ENCODE measurements at regions not wholly inside any gene's neighbourhood (a gene's known extent, or its start where the extent isn't known, plus 50 kb on each side); places are given as distances from the start of the nearest gene placed in this dataset.

GRCh38 chr2:64828261-64828660 is 160.9 kb upstream of the SLC1A4 start:
- WGBS (ENCODE audit: extremely low coverage, insufficient coverage, low lambda C conversion rate): no CpG with 5 or more reads among the region's 1 CpG
- H3K56ac ChIP-seq (ENCODE audit: low read length): no peak overlapping the region
- H3K18ac ChIP-seq (ENCODE audit: low read length): no peak overlapping the region
- no peaks in the 10 kb centered on the region for H3K4me1 ChIP-seq (ENCODE audit: control insufficient read depth, low read depth, low read length)
- H3K36me3 ChIP-seq (ENCODE audit: control insufficient read depth, insufficient read depth, low read length): no peaks in the 10 kb centered on the region
- H4K5ac ChIP-seq (ENCODE audit: low read length): no peak overlapping the region
- H3K79me1 ChIP-seq (ENCODE audit: low read length): no peaks in the 10 kb centered on the region
- H3K27me3 ChIP-seq (ENCODE audit: insufficient read depth, low read length, poor library complexity): no peaks in the 10 kb centered on the region
- no peak overlapping the region for H2BK120ac ChIP-seq (ENCODE audit: low read depth, low read length)
- no peak overlapping the region for H4K8ac ChIP-seq (ENCODE audit: low read depth, low read length)
- no peak overlapping the region for H3K4me3 ChIP-seq (ENCODE audit: low read length)
- H3K9ac ChIP-seq (ENCODE audit: low read length): no peak overlapping the region
- H2BK5ac ChIP-seq (ENCODE audit: low read length): no peak overlapping the region
- H3K23ac ChIP-seq (ENCODE audit: low read length): no peak overlapping the region
- no peak overlapping the region for H3K27ac ChIP-seq (ENCODE audit: low read depth, low read length)
- no peak overlapping the region for H2BK15ac ChIP-seq (replicated peaks; ENCODE audit: low read depth)
- H3K79me2 ChIP-seq (ENCODE audit: control insufficient read depth, insufficient read depth, low read length): no peaks in the 10 kb centered on the region
- no peak overlapping the region for H2AK5ac ChIP-seq (ENCODE audit: low read length)
- no peak for DNase-seq
- H3K4me2 ChIP-seq (ENCODE audit: low read length): no peak overlapping the region
- no peak overlapping the region for H3K4ac ChIP-seq (ENCODE audit: low read depth, low read length)

GRCh38 chr2:64829525-64829924 is 159.7 kb upstream of the SLC1A4 start:
- no peak for DNase-seq

GRCh38 chr2:64831134-64831976 is 157.8 kb upstream of the SLC1A4 start:
- Histone ChIP-seq H4K8ac (ENCODE audit: low read depth, low read length) (no peak overlapping the region), H2BK5ac (ENCODE audit: low read length) (no peak overlapping the region), H3K79me2 (ENCODE audit: control insufficient read depth, insufficient read depth, low read length) (no peaks in the 10 kb centered on the region), H3K27ac (ENCODE audit: low read depth, low read length) (no peak overlapping the region), H3K9ac (ENCODE audit: low read length) (no peak overlapping the region), H3K23ac (ENCODE audit: low read length) (no peak overlapping the region), H2BK120ac (ENCODE audit: low read depth, low read length) (no peak overlapping the region), H3K4me3 (ENCODE audit: low read length) (no peak overlapping the region), H3K4me2 (ENCODE audit: low read length) (no peak overlapping the region), H3K4me1 (ENCODE audit: control insufficient read depth, low read depth, low read length) (no peaks in the 10 kb centered on the region), H2BK15ac (replicated peaks; ENCODE audit: low read depth) (no peak overlapping the region), H2AK5ac (ENCODE audit: low read length) (no peak overlapping the region), H4K5ac (ENCODE audit: low read length) (no peak overlapping the region), H3K56ac (ENCODE audit: low read length) (peak overlapping the region; percentile 27), H3K4ac (ENCODE audit: low read depth, low read length) (no peak overlapping the region), H3K36me3 (ENCODE audit: control insufficient read depth, insufficient read depth, low read length) (no peaks in the 10 kb centered on the region), H3K79me1 (ENCODE audit: low read length) (no peaks in the 10 kb centered on the region), H3K27me3 (ENCODE audit: insufficient read depth, low read length, poor library complexity) (no peaks in the 10 kb centered on the region), H3K18ac (ENCODE audit: low read length) (no peak overlapping the region)
- no CpG with 5 or more reads among the region's 20 CpGs for WGBS (ENCODE audit: extremely low coverage, insufficient coverage, low lambda C conversion rate)
- peak; percentile 82 for DNase-seq

More at GRCh38 chr2:64829525-64829924, 159.7 kb upstream of the SLC1A4 start:
- Histone ChIP-seq H2BK5ac (ENCODE audit: low read length) (no peak overlapping the region), H3K27me3 (ENCODE audit: insufficient read depth, low read length, poor library complexity) (no peaks in the 10 kb centered on the region), H3K4me2 (ENCODE audit: low read length) (no peak overlapping the region), H2AK5ac (ENCODE audit: low read length) (no peak overlapping the region), H2BK15ac (replicated peaks; ENCODE audit: low read depth) (no peak overlapping the region), H3K4me1 (ENCODE audit: control insufficient read depth, low read depth, low read length) (no peaks in the 10 kb centered on the region), H3K9ac (ENCODE audit: low read length) (no peak overlapping the region), H3K79me2 (ENCODE audit: control insufficient read depth, insufficient read depth, low read length) (no peaks in the 10 kb centered on the region), H3K4ac (ENCODE audit: low read depth, low read length) (no peak overlapping the region), H3K36me3 (ENCODE audit: control insufficient read depth, insufficient read depth, low read length) (no peaks in the 10 kb centered on the region), H4K5ac (ENCODE audit: low read length) (no peak overlapping the region), H4K8ac (ENCODE audit: low read depth, low read length) (no peak overlapping the region), H3K23ac (ENCODE audit: low read length) (no peak overlapping the region), H3K79me1 (ENCODE audit: low read length) (no peaks in the 10 kb centered on the region), H3K18ac (ENCODE audit: low read length) (no peak overlapping the region), H3K27ac (ENCODE audit: low read depth, low read length) (no peak overlapping the region), H2BK120ac (ENCODE audit: low read depth, low read length) (no peak overlapping the region), H3K4me3 (ENCODE audit: low read length) (no peak overlapping the region), H3K56ac (ENCODE audit: low read length) (no peak overlapping the region)
- WGBS (ENCODE audit: extremely low coverage, insufficient coverage, low lambda C conversion rate): no CpG with 5 or more reads among the region's 6 CpGs

- H2AK5ac ChIP-seq (ENCODE audit: low read length): no peak overlapping the region
- H3K56ac ChIP-seq (ENCODE audit: low read length): no peak overlapping the region
- WGBS (ENCODE audit: extremely low coverage, insufficient coverage, low lambda C conversion rate): no CpG with 5 or more reads among the region's 6 CpGs
- H3K27ac ChIP-seq (ENCODE audit: low read depth, low read length): no peak overlapping the region
- no peaks in the 10 kb centered on the region for H3K79me1 ChIP-seq (ENCODE audit: low read length)
- H2BK15ac ChIP-seq (replicated peaks; ENCODE audit: low read depth): no peak overlapping the region
- H3K4ac ChIP-seq (ENCODE audit: low read depth, low read length): no peak overlapping the region
- H4K5ac ChIP-seq (ENCODE audit: low read length): no peak overlapping the region
- no peak overlapping the region for H2BK5ac ChIP-seq (ENCODE audit: low read length)
- no peak overlapping the region for H4K8ac ChIP-seq (ENCODE audit: low read depth, low read length)
- no peak overlapping the region for H3K4me2 ChIP-seq (ENCODE audit: low read length)
- H3K36me3 ChIP-seq (ENCODE audit: control insufficient read depth, insufficient read depth, low read length): no peaks in the 10 kb centered on the region
- H2BK120ac ChIP-seq (ENCODE audit: low read depth, low read length): no peak overlapping the region
- peak overlapping the region; percentile 11 for H3K18ac ChIP-seq (ENCODE audit: low read length)
- no peak overlapping the region for H3K9ac ChIP-seq (ENCODE audit: low read length)
- no peaks in the 10 kb centered on the region for H3K4me1 ChIP-seq (ENCODE audit: control insufficient read depth, low read depth, low read length)
- no peaks in the 10 kb centered on the region for H3K27me3 ChIP-seq (ENCODE audit: insufficient read depth, low read length, poor library complexity)
- no peak for DNase-seq
- no peak overlapping the region for H3K4me3 ChIP-seq (ENCODE audit: low read length)
- H3K79me2 ChIP-seq (ENCODE audit: control insufficient read depth, insufficient read depth, low read length): no peaks in the 10 kb centered on the region
- H3K23ac ChIP-seq (ENCODE audit: low read length): no peak overlapping the region
Measured at GRCh38 chr2:64831977-64832328, 157.2 kb upstream of the SLC1A4 start.

GRCh38 chr2:64832936-64833335 is 156.3 kb upstream of the SLC1A4 start:
- Histone ChIP-seq H3K56ac (ENCODE audit: low read length) (no peak overlapping the region), H3K79me1 (ENCODE audit: low read length) (no peaks in the 10 kb centered on the region), H4K5ac (ENCODE audit: low read length) (no peak overlapping the region), H2BK5ac (ENCODE audit: low read length) (no peak overlapping the region), H3K4me2 (ENCODE audit: low read length) (no peak overlapping the region), H3K36me3 (ENCODE audit: control insufficient read depth, insufficient read depth, low read length) (no peaks in the 10 kb centered on the region), H2AK5ac (ENCODE audit: low read length) (no peak overlapping the region), H3K23ac (ENCODE audit: low read length) (no peak overlapping the region), H3K4me3 (ENCODE audit: low read length) (no peak overlapping the region), H4K8ac (ENCODE audit: low read depth, low read length) (no peak overlapping the region), H3K79me2 (ENCODE audit: control insufficient read depth, insufficient read depth, low read length) (no peaks in the 10 kb centered on the region), H2BK120ac (ENCODE audit: low read depth, low read length) (no peak overlapping the region), H3K18ac (ENCODE audit: low read length) (no peak overlapping the region), H3K4ac (ENCODE audit: low read depth, low read length) (no peak overlapping the region), H3K27ac (ENCODE audit: low read depth, low read length) (no peak overlapping the region), H3K4me1 (ENCODE audit: control insufficient read depth, low read depth, low read length) (no peaks in the 10 kb centered on the region), H3K27me3 (ENCODE audit: insufficient read depth, low read length, poor library complexity) (no peaks in the 10 kb centered on the region), H2BK15ac (replicated peaks; ENCODE audit: low read depth) (no peak overlapping the region), H3K9ac (ENCODE audit: low read length) (no peak overlapping the region)
- WGBS (ENCODE audit: extremely low coverage, insufficient coverage, low lambda C conversion rate): no CpG with 5 or more reads among the region's 1 CpG
- DNase-seq: no peak

GRCh38 chr2:64836566-64836965 is 152.6 kb upstream of the SLC1A4 start:
- Histone ChIP-seq H3K27ac (ENCODE audit: low read depth, low read length) (no peak overlapping the region), H3K36me3 (ENCODE audit: control insufficient read depth, insufficient read depth, low read length) (no peaks in the 10 kb centered on the region), H2BK5ac (ENCODE audit: low read length) (no peak overlapping the region), H3K18ac (ENCODE audit: low read length) (no peak overlapping the region), H3K4me1 (ENCODE audit: control insufficient read depth, low read depth, low read length) (no peaks in the 10 kb centered on the region), H4K5ac (ENCODE audit: low read length) (no peak overlapping the region), H3K23ac (ENCODE audit: low read length) (no peak overlapping the region), H3K4me3 (ENCODE audit: low read length) (no peak overlapping the region), H3K4me2 (ENCODE audit: low read length) (no peak overlapping the region), H2BK120ac (ENCODE audit: low read depth, low read length) (no peak overlapping the region), H4K8ac (ENCODE audit: low read depth, low read length) (no peak overlapping the region), H3K79me2 (ENCODE audit: control insufficient read depth, insufficient read depth, low read length) (no peaks in the 10 kb centered on the region), H3K79me1 (ENCODE audit: low read length) (no peaks in the 10 kb centered on the region), H3K56ac (ENCODE audit: low read length) (no peak overlapping the region), H3K9ac (ENCODE audit: low read length) (no peak overlapping the region), H3K27me3 (ENCODE audit: insufficient read depth, low read length, poor library complexity) (no peaks in the 10 kb centered on the region), H2BK15ac (replicated peaks; ENCODE audit: low read depth) (no peak overlapping the region), H2AK5ac (ENCODE audit: low read length) (no peak overlapping the region), H3K4ac (ENCODE audit: low read depth, low read length) (no peak overlapping the region)
- no CpG with 5 or more reads among the region's 5 CpGs for WGBS (ENCODE audit: extremely low coverage, insufficient coverage, low lambda C conversion rate)
- no peak for DNase-seq

Measured in mesendoderm (in vitro differentiated cells).